KMS-11 (cell line): ENCODE measurements at regions not wholly inside any gene's neighbourhood (a gene's known extent, or its start where the extent isn't known, plus 50 kb on each side); places are given as distances from the start of the nearest gene placed in this dataset.

Experiments used
- H2AFZ ChIP-seq: fragments of 200-600 bp; sonication (generic); 2 replicates; pipeline ENCODE4 v1.6.1; 2016; ENCODE audit warnings: antibody characterized with exemption, mixed run types, low read depth
- H3K27ac ChIP-seq: fragments of 200-600 bp; sonication (generic); 2 replicates; pipeline ENCODE4 v1.6.1; 2016; ENCODE audit warnings: mild to moderate bottlenecking, mixed run types
- H3K27me3 ChIP-seq: fragments of 200-600 bp; sonication (generic); 2 replicates; pipeline ENCODE4 v1.6.1; 2017; ENCODE audit warnings: mild to moderate bottlenecking, low read depth, mixed run types, moderate library complexity; ENCODE audit not compliant: insufficient read depth
- H3K36me3 ChIP-seq: fragments of 200-600 bp; sonication (generic); 2 replicates; pipeline ENCODE4 v1.6.1; 2017; ENCODE audit warnings: mild to moderate bottlenecking, mixed run types; ENCODE audit not compliant: insufficient read depth
- H3K4me1 ChIP-seq: fragments of 200-600 bp; sonication (generic); 2 replicates; pipeline ENCODE4 v1.6.1; 2016; ENCODE audit warnings: mild to moderate bottlenecking, low read depth, mixed run types; ENCODE audit not compliant: poor library complexity, severe bottlenecking
- H3K4me2 ChIP-seq: fragments of 200-600 bp; sonication (generic); 2 replicates; pipeline ENCODE4 v1.7.0; 2016; ENCODE audit warnings: mild to moderate bottlenecking, mixed run types
- H3K4me3 ChIP-seq: fragments of 200-600 bp; sonication (generic); IDR thresholded peaks from 2 replicates; pipeline ENCODE4 v1.6.1; 2017; ENCODE audit warnings: low read depth, low read length, mixed read lengths; ENCODE audit not compliant: insufficient read depth
- H3K79me2 ChIP-seq: fragments of 200-600 bp; sonication (generic); 2 replicates; pipeline ENCODE4 v1.6.1; 2016; ENCODE audit warnings: low read depth, mixed run types; ENCODE audit not compliant: insufficient read depth
- H3K9ac ChIP-seq: fragments of 200-600 bp; sonication (generic); 2 replicates; pipeline ENCODE4 v1.6.1; 2016; ENCODE audit warnings: mild to moderate bottlenecking, mixed run types
- H4K20me1 ChIP-seq: fragments of 200-600 bp; sonication (generic); 2 replicates; pipeline ENCODE4 v1.6.1; 2016; ENCODE audit warnings: mild to moderate bottlenecking, mixed run types; ENCODE audit not compliant: insufficient read depth
- TF ChIP-seq, protein P1 (sequence below): fragments of 200-600 bp; sonication (generic); conservative IDR thresholded peaks from 2 replicates; pipeline ENCODE4 v1.6.1; 2017; ENCODE audit warnings: low read depth, mild to moderate bottlenecking, antibody characterized with exemption, low read length, moderate library complexity, mixed read lengths

DNA sequence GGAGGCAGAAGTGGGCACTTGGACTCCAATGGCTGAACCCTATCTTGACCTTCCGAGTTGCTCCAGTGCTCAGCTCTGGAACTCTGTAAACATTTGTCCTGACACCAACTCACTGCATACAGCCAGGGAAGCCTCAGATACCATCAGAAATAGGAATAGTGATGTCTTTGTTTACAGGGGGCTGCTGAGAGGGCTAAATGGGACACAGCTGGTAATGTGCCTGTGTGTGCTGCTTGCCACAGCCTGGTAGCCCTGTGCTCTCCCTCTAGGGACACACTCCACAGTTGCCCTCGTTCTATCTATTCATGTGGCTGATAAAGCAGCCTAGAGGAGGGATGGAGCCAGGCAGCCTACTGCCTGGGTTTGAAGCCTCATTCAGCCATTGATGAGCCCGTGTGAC lies 559.8 kb downstream of the MIAT start:
- H4K20me1 ChIP-seq: no peaks in the 10 kb centered on the region
- no peaks in the 10 kb centered on the region for H3K79me2 ChIP-seq
- no peak overlapping the region for H3K4me2 ChIP-seq
- no peaks in the 10 kb centered on the region for H3K36me3 ChIP-seq
- no peaks in the 10 kb centered on the region; the same call in 1 of the 2 replicates for H3K27me3 ChIP-seq
- no peak overlapping the region for H3K27ac ChIP-seq
- no peak overlapping the region for H3K9ac ChIP-seq
- TF ChIP-seq, protein P1, sequence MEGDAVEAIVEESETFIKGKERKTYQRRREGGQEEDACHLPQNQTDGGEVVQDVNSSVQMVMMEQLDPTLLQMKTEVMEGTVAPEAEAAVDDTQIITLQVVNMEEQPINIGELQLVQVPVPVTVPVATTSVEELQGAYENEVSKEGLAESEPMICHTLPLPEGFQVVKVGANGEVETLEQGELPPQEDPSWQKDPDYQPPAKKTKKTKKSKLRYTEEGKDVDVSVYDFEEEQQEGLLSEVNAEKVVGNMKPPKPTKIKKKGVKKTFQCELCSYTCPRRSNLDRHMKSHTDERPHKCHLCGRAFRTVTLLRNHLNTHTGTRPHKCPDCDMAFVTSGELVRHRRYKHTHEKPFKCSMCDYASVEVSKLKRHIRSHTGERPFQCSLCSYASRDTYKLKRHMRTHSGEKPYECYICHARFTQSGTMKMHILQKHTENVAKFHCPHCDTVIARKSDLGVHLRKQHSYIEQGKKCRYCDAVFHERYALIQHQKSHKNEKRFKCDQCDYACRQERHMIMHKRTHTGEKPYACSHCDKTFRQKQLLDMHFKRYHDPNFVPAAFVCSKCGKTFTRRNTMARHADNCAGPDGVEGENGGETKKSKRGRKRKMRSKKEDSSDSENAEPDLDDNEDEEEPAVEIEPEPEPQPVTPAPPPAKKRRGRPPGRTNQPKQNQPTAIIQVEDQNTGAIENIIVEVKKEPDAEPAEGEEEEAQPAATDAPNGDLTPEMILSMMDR: no peak
- H2AFZ ChIP-seq: no peak overlapping the region
- no peak overlapping the region for H3K4me3 ChIP-seq
- H3K4me1 ChIP-seq: no peaks in the 10 kb centered on the region

DNA sequence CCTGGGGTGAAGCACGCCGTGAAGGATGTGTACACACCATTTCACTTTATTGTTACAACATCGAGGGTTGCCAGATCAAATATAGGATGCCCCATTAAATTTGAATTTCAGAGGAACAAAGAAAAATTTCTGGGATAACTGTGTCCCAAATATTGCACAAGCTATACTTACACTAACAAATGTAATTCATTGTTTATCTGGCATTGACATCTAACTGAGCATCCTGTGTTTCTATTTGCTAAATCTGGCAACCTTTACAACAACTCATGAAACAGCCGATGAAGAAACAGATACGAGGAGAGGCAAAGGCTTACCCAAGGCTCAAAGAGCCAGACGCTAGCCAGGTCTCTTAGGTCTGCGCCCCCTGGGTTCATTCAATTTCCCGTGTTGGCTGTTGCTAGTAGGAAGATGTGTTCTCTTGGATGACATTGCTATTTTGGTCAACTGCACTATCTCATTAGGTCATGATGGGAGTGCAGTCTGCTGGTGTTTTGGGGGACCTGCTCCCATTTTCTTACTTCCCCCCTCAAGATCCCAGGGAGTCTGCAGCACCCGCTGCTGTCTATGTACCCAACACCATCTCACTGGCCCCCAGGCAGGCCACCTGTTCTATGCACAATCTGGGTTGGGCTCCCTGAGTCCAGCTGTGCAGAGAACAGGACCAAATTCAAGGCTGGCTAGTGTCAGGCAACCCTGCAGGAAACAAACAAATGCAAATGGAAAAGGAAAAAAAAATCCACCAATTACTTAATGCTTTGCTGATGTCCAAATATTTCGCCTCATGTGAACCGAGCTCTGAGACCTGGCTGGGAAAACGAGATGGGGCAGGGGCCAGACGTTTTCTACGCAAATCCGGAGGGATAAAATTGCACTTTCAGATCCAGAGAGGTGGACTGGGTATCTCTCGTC lies 560.9 kb downstream of the MIAT start:
- Histone ChIP-seq H4K20me1 (no peaks in the 10 kb centered on the region), H3K9ac (no peak overlapping the region), H3K27me3 (no peaks in the 10 kb centered on the region; the same call in 1 of the 2 replicates), H3K79me2 (no peaks in the 10 kb centered on the region), H3K27ac (no peak overlapping the region), H3K36me3 (no peaks in the 10 kb centered on the region), H3K4me1 (no peaks in the 10 kb centered on the region), H2AFZ (no peak overlapping the region), H3K4me2 (no peak overlapping the region), H3K4me3 (no peak overlapping the region)
- TF ChIP-seq, protein P1: no peak

DNA sequence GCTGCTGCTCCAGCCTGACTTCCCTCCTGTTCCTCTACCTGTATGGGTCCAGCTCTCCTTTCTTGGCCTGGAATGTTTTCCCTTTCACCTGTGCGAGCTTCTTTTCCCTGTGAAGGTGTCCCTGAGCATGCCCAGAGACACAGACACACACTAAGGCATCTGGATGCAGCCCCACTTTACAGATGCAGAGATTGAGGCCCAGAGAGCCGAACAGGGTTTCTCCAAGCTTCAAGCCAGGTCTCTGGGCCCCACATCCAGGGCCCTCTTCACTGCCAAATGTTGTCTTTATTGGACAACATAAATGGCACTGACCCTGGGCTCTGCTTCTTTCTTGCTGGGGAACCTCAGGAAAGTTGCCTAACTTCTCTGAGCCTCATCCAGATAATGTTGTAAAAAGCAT lies 561.6 kb downstream of the MIAT start:
- no peaks in the 10 kb centered on the region for H4K20me1 ChIP-seq
- TF ChIP-seq, protein P1: no peak
- H3K27me3 ChIP-seq: no peaks in the 10 kb centered on the region; the same call in 1 of the 2 replicates
- H3K4me2 ChIP-seq: no peak overlapping the region
- H3K79me2 ChIP-seq: no peaks in the 10 kb centered on the region
- H3K36me3 ChIP-seq: no peaks in the 10 kb centered on the region
- H3K4me3 ChIP-seq: no peak overlapping the region
- H2AFZ ChIP-seq: no peak overlapping the region
- H3K4me1 ChIP-seq: no peaks in the 10 kb centered on the region
- H3K9ac ChIP-seq: no peak overlapping the region
- H3K27ac ChIP-seq: no peak overlapping the region

DNA sequence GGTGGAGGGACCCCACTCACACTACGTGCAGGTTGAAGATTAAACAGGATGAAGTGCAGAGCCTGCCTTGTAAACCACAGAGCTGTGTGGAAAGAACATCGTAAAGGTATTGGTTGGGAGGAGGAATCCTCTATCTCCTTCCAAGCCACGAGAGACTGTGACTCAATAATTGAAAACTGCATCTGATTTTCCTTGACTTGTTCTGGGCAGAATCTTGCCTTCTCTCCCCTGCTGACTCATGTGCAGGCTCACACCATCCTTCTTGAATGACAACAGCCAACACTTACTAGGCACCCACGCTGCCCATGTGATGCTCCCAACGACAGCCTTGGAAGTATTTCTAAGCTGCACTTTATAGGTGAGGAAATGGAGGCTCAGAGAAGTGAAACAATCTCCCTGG lies 563.0 kb downstream of the MIAT start:
- no peaks in the 10 kb centered on the region for H3K36me3 ChIP-seq
- H4K20me1 ChIP-seq: no peaks in the 10 kb centered on the region
- H2AFZ ChIP-seq: no peak overlapping the region
- H3K27me3 ChIP-seq: no peaks in the 10 kb centered on the region
- no peaks in the 10 kb centered on the region for H3K4me1 ChIP-seq
- H3K9ac ChIP-seq: no peak overlapping the region
- H3K4me3 ChIP-seq: no peak overlapping the region
- H3K4me2 ChIP-seq: no peak overlapping the region
- TF ChIP-seq, protein P1: no peak
- H3K27ac ChIP-seq: no peak overlapping the region
- H3K79me2 ChIP-seq: no peaks in the 10 kb centered on the region
